H9 (cell line): ENCODE measurements at regions not wholly inside any gene's neighbourhood (a gene's known extent, or its start where the extent isn't known, plus 50 kb on each side); places are given as distances from the start of the nearest gene placed in this dataset.

Source experiments
- DNase-seq: peaks from one replicate; pipeline ENCODE4 v3.0.0-alpha.2; 2017
- H2AFZ ChIP-seq: one replicate; pipeline ENCODE4 v1.6.1; 2013; ENCODE audit warnings: mild to moderate bottlenecking, low read length, control low read depth, moderate library complexity
- H2AK5ac ChIP-seq: 2 replicates; pipeline ENCODE4 v1.6.1; 2013; ENCODE audit warnings: low read length, control low read depth, mixed read lengths; ENCODE audit not compliant: insufficient read length
- H2BK120ac ChIP-seq: one replicate; pipeline ENCODE4 v1.6.1; 2013; ENCODE audit warnings: low read depth, mild to moderate bottlenecking, low read length, control low read depth, inconsistent platforms; ENCODE audit not compliant: poor library complexity, severe bottlenecking
- H2BK12ac ChIP-seq: 2 replicates; pipeline ENCODE4 v1.6.1; 2013; ENCODE audit warnings: low read length, control low read depth, mixed read lengths, low read depth; ENCODE audit not compliant: insufficient read length
- H2BK15ac ChIP-seq: 2 replicates; pipeline ENCODE4 v1.6.1; 2013; ENCODE audit warnings: low read depth, low read length, control low read depth
- H2BK20ac ChIP-seq: one replicate; pipeline ENCODE4 v1.6.1; 2013; ENCODE audit warnings: low read depth, mild to moderate bottlenecking, low read length, control low read depth, inconsistent platforms; ENCODE audit not compliant: poor library complexity, severe bottlenecking
- H2BK5ac ChIP-seq: 2 replicates; pipeline ENCODE4 v1.6.1; 2013; ENCODE audit warnings: low read length, control low read depth, mixed read lengths; ENCODE audit not compliant: insufficient read length
- H3K14ac ChIP-seq: 2 replicates; pipeline ENCODE4 v1.6.1; 2013; ENCODE audit warnings: low read length, control low read depth; ENCODE audit not compliant: insufficient read depth
- H3K18ac ChIP-seq: 2 replicates; pipeline ENCODE4 v1.6.1; 2013; ENCODE audit warnings: low read depth, mild to moderate bottlenecking, mixed read lengths, low read length, control low read depth; ENCODE audit not compliant: insufficient read length
- H3K23ac ChIP-seq: 2 replicates; pipeline ENCODE4 v1.6.1; 2013; ENCODE audit warnings: low read length, control low read depth, mixed read lengths, low read depth; ENCODE audit not compliant: insufficient read length
- H3K23me2 ChIP-seq: 2 replicates; pipeline ENCODE4 v1.6.1; 2013; ENCODE audit warnings: low read depth, mild to moderate bottlenecking, mixed read lengths, low read length, control low read depth; ENCODE audit not compliant: insufficient read length, poor library complexity, severe bottlenecking
- H3K27ac ChIP-seq: 2 replicates; pipeline ENCODE4 v1.5.1; 2013; ENCODE audit warnings: low read length, control low read depth, mixed read lengths, low read depth; ENCODE audit not compliant: insufficient read length
- H3K27me3 ChIP-seq: 2 replicates; pipeline ENCODE4 v1.6.1; 2013; ENCODE audit warnings: low read length, control low read depth, inconsistent platforms; ENCODE audit not compliant: insufficient read depth
- H3K4ac ChIP-seq: 2 replicates; pipeline ENCODE4 v1.6.1; 2013; ENCODE audit warnings: low read depth, mild to moderate bottlenecking, control low read depth, inconsistent platforms, low read length, moderate library complexity
- H3K4me1 ChIP-seq: 2 replicates; pipeline ENCODE4 v1.6.1; 2013; ENCODE audit warnings: low read length, control low read depth, inconsistent platforms; ENCODE audit not compliant: insufficient read depth
- H3K4me2 ChIP-seq: 2 replicates; pipeline ENCODE4 v1.6.1; 2013; ENCODE audit warnings: low read length, control low read depth, mixed read lengths; ENCODE audit not compliant: insufficient read length, insufficient read depth
- H3K56ac ChIP-seq: 2 replicates; pipeline ENCODE4 v1.6.1; 2013; ENCODE audit warnings: low read depth, mild to moderate bottlenecking, mixed read lengths, low read length, control low read depth; ENCODE audit not compliant: insufficient read length
- H3K79me1 ChIP-seq: 2 replicates; pipeline ENCODE4 v1.6.1; 2013; ENCODE audit warnings: low read depth, mild to moderate bottlenecking, moderate library complexity, low read length, control low read depth, inconsistent platforms; ENCODE audit not compliant: insufficient read depth, poor library complexity, severe bottlenecking
- H3K79me2 ChIP-seq: 2 replicates; pipeline ENCODE4 v1.6.1; 2013; ENCODE audit warnings: low read length, control low read depth, inconsistent platforms; ENCODE audit not compliant: insufficient read depth
- H3K9ac ChIP-seq: 2 replicates; pipeline ENCODE4 v1.6.1; 2013; ENCODE audit warnings: low read length, control low read depth, mixed read lengths; ENCODE audit not compliant: insufficient read length; ENCODE audit errors: extremely low read depth
- H3K9me3 ChIP-seq: one replicate; pipeline ENCODE4 v1.6.1; 2013; ENCODE audit warnings: low read depth, low read length, inconsistent platforms; ENCODE audit not compliant: control insufficient read depth
- H3T11ph ChIP-seq: one replicate; pipeline ENCODE4 v1.6.1; 2013; ENCODE audit warnings: mild to moderate bottlenecking, low read length, control low read depth, inconsistent platforms
- H4K20me1 ChIP-seq: one replicate; pipeline ENCODE4 v1.6.1; 2013; ENCODE audit not compliant: control insufficient read depth, insufficient read length, insufficient read depth
- H4K5ac ChIP-seq: 2 replicates; pipeline ENCODE4 v1.6.1; 2013; ENCODE audit warnings: low read depth, mild to moderate bottlenecking, mixed read lengths, low read length, control low read depth; ENCODE audit not compliant: insufficient read length
- H4K8ac ChIP-seq: replicated peaks from 2 replicates; pipeline ENCODE4 v1.6.1; 2013; ENCODE audit warnings: low read length, control low read depth, mixed read lengths, low read depth; ENCODE audit not compliant: insufficient read length
- H4K91ac ChIP-seq: 2 replicates; pipeline ENCODE4 v1.6.1; 2013; ENCODE audit warnings: low read depth, mild to moderate bottlenecking, moderate library complexity, mixed read lengths, low read length, control low read depth; ENCODE audit not compliant: insufficient read length
- H3K27ac Mint-ChIP-seq, 3 experiments: 2 replicates in 2 of 3; 3 replicates in 1 of 3; pipeline ENCODE4 v1.8.0; 2020 to 2021; ENCODE audit warnings: mixed read lengths in 3 of 3, mild to moderate bottlenecking in 1 of 3, moderate library complexity in 1 of 3
- H3K27me3 Mint-ChIP-seq: 2 replicates; pipeline ENCODE4 v1.8.0; 2021; ENCODE audit warnings: low read depth, mild to moderate bottlenecking, moderate library complexity, mixed read lengths
- H3K36me3 Mint-ChIP-seq, 3 experiments: 2 replicates in 2 of 3; 3 replicates in 1 of 3; pipeline ENCODE4 v1.8.0; 2020 to 2021; ENCODE audit warnings: low read depth in 3 of 3, mixed read lengths in 3 of 3; ENCODE audit not compliant: insufficient read depth in 1 of 3
- H3K4me1 Mint-ChIP-seq, 2 experiments: 2 replicates each; pipeline ENCODE4 v1.8.0; 2020; ENCODE audit warnings: mixed read lengths in 2 of 2
- H3K4me3 Mint-ChIP-seq, 2 experiments: 2 replicates in 1 of 2; 3 replicates in 1 of 2; pipeline ENCODE4 v1.8.0; 2020 to 2021; ENCODE audit warnings: mild to moderate bottlenecking in 2 of 2, mixed read lengths in 2 of 2, moderate library complexity in 1 of 2
- H3K9me3 Mint-ChIP-seq, 2 experiments: 2 replicates in 1 of 2; 3 replicates in 1 of 2; pipeline ENCODE4 v1.8.0; 2020; ENCODE audit warnings: mild to moderate bottlenecking in 2 of 2, mixed read lengths in 2 of 2, moderate library complexity in 1 of 2
- WGBS: extraction: QIAGEN DNeasy Blood & Tissue Kit; methylation state at CpG from one replicate; pipeline ENCODE4 v1.1.7; 2013; ENCODE audit warnings: missing lambda C conversion rate, low lambda C conversion rate, mixed read lengths; ENCODE audit not compliant: insufficient read length; ENCODE audit errors: extremely low coverage; 5-methylcytosine and 5-hydroxymethylcytosine counted together
- TF ChIP-seq, protein P1 (sequence below): fragments of 200-600 bp; sonication (generic); conservative IDR thresholded peaks from 3 replicates; pipeline ENCODE4 v1.8.0; 2021; ENCODE audit warnings: antibody characterized with exemption, mild to moderate bottlenecking

DNA sequence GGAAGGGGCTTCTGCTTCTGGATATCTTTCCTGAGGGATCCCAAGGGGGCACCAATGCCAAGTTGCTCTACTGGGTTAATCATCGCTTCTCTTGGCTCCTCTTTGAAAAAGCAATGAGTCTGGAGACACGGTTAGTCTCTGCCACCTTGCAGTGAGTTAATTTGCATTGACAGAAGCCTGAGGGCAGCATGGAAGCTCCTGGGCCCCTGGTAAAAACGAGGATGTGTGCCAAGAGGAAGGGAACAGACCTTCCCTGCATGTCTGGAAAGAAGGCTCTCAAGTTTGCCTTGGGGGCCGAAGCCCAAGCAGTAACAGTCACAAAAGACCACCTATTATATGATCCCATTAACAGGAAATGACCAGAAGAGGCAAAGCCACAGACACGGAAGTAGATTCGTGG lies 86.7 kb downstream of the IRX5 start:
- Histone ChIP-seq H3K23me2 (peaks cover 4% of the 10 kb centered on the region), H2AFZ (no peak overlapping the region), H3K4me2 (no peak overlapping the region), H3K27me3 (no peaks in the 10 kb centered on the region), H3K9ac (no peak overlapping the region), H2BK12ac (no peak overlapping the region), H2BK120ac (no peak overlapping the region), H3K27ac (no peak overlapping the region), H4K8ac (no peak overlapping the region), H3K56ac (no peak overlapping the region), H2BK15ac (no peak overlapping the region), H4K20me1 (no peaks in the 10 kb centered on the region), H3K9me3 (no peaks in the 10 kb centered on the region), H4K91ac (no peak overlapping the region), H2BK20ac (no peak overlapping the region), H3K4ac (no peak overlapping the region), H3K79me2 (no peaks in the 10 kb centered on the region), H3K4me1 (no peaks in the 10 kb centered on the region), H3K79me1 (no peaks in the 10 kb centered on the region), H3K14ac (no peak overlapping the region), H2AK5ac (no peak overlapping the region), H2BK5ac (no peak overlapping the region), H3K18ac (no peak overlapping the region), H3K23ac (no peak overlapping the region), H4K5ac (no peak overlapping the region), H3T11ph (no peak overlapping the region)
- Mint-ChIP-seq H3K27ac (no peak overlapping the region), H3K4me1 (peaks cover 6 to 10% of the 10 kb centered on the region in 2 experiments), H3K36me3 (peaks cover 0 to 18% (median 3%) of the 10 kb centered on the region in 3 experiments; a peak in 4 of 7 replicates), H3K27me3 (peaks cover 3% of the 10 kb centered on the region; the same call in 1 of the 2 replicates), H3K4me3 (no peak overlapping the region), H3K9me3 (peaks cover 16 to 17% of the 10 kb centered on the region in 2 experiments)
- no peak for DNase-seq
- TF ChIP-seq, protein P1, sequence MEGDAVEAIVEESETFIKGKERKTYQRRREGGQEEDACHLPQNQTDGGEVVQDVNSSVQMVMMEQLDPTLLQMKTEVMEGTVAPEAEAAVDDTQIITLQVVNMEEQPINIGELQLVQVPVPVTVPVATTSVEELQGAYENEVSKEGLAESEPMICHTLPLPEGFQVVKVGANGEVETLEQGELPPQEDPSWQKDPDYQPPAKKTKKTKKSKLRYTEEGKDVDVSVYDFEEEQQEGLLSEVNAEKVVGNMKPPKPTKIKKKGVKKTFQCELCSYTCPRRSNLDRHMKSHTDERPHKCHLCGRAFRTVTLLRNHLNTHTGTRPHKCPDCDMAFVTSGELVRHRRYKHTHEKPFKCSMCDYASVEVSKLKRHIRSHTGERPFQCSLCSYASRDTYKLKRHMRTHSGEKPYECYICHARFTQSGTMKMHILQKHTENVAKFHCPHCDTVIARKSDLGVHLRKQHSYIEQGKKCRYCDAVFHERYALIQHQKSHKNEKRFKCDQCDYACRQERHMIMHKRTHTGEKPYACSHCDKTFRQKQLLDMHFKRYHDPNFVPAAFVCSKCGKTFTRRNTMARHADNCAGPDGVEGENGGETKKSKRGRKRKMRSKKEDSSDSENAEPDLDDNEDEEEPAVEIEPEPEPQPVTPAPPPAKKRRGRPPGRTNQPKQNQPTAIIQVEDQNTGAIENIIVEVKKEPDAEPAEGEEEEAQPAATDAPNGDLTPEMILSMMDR: no peak
- WGBS: no CpG with 5 or more reads among the region's 6 CpGs
